ENCODE measurements at regions not wholly inside any gene's neighbourhood (a gene's known extent, or its start where the extent isn't known, plus 50 kb on each side); places are given as distances from the start of the nearest gene placed in this dataset.

DNA sequence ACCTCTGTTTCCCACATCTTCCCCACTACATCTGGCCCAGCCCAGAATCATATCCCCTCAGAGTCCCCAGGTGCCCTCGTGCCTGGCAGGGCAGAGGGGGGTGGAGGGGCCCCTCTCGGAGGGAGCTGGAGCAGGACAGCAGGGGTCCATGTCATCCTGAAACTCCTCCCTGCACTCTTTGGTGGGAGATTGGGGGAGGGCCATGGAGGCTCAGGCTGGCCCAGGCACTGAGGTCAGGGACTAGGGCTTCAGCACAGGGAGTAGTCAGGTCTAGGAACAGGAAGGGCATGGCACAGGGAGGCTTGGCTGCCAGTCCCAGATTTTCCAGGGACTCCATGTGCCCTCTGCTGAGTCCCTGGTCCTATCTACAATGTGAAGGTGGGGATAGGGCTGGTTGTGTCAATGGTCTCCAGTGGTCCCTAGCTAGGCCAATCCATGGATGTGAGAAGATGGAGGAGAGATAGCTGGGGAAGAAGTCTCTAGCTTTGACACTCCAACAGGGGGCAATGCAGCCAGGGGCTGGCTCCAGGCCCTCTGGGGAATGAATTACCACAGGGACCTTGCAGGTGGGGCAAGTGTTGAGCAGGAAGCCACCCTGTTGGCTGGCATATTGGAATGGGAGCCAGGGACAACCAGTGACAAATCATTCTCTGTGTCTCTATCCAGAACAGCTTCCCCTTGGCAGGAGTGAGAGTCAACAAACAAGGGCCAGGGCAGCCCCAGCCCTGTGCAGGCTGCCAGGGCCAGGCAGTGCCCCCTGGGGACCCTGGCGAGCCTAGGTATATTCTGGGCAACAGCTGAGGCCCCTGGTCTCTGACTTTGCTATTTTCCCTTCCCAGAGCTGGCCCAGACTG is 154.4 kb downstream of the EFNB1 start:
- Histone ChIP-seq H2AFZ (ENCODE audit: low read length) (no peak overlapping the region), H3K4me2 (ENCODE audit: low read depth, low read length) (no peak overlapping the region), H3F3A (ENCODE audit: insufficient read depth, low read length) (no peaks in the 10 kb centered on the region), H3K4me1 (ENCODE audit: low read length) (no peaks in the 10 kb centered on the region), H3K4me3 (ENCODE audit: low read length) (no peak overlapping the region), H3K27ac (ENCODE audit: low read length) (no peak overlapping the region), H3K9ac (ENCODE audit: low read length) (no peak overlapping the region), H3K9me3 (replicated peaks; ENCODE audit: insufficient read depth, low read length) (no peaks in the 10 kb centered on the region), H3K9me2 (replicated peaks; ENCODE audit: insufficient read depth, low read length) (no peaks in the 10 kb centered on the region), H4K20me1 (ENCODE audit: insufficient read depth, low read length) (no peaks in the 10 kb centered on the region), H3K27me3 (replicated peaks; ENCODE audit: insufficient read depth, low read length) (no peaks in the 10 kb centered on the region), H3K79me2 (ENCODE audit: low read length) (no peaks in the 10 kb centered on the region), H3K36me3 (replicated peaks; ENCODE audit: insufficient read depth, low read length) (no peaks in the 10 kb centered on the region)
- TF ChIP-seq, protein P1, sequence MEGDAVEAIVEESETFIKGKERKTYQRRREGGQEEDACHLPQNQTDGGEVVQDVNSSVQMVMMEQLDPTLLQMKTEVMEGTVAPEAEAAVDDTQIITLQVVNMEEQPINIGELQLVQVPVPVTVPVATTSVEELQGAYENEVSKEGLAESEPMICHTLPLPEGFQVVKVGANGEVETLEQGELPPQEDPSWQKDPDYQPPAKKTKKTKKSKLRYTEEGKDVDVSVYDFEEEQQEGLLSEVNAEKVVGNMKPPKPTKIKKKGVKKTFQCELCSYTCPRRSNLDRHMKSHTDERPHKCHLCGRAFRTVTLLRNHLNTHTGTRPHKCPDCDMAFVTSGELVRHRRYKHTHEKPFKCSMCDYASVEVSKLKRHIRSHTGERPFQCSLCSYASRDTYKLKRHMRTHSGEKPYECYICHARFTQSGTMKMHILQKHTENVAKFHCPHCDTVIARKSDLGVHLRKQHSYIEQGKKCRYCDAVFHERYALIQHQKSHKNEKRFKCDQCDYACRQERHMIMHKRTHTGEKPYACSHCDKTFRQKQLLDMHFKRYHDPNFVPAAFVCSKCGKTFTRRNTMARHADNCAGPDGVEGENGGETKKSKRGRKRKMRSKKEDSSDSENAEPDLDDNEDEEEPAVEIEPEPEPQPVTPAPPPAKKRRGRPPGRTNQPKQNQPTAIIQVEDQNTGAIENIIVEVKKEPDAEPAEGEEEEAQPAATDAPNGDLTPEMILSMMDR (IDR thresholded peaks at IDR 0.05; ENCODE audit: low read length), result no peak
- TF ChIP-seq EZH2phosphoT487 (IDR thresholded peaks at IDR 0.05; ENCODE audit: low read length) (no peak), EZH2 (optimal IDR thresholded peaks at IDR 0.05; ENCODE audit: low read depth, low read length) (no peak)
- DNase-seq, result no peak

- TF ChIP-seq, protein P1 (IDR thresholded peaks at IDR 0.05; ENCODE audit: low read length), result no peak
- TF ChIP-seq EZH2 (optimal IDR thresholded peaks at IDR 0.05; ENCODE audit: low read depth, low read length) (no peak), EZH2phosphoT487 (IDR thresholded peaks at IDR 0.05; ENCODE audit: low read length) (no peak)
- Histone ChIP-seq H3K9ac (ENCODE audit: low read length) (no peak overlapping the region), H3K4me1 (ENCODE audit: low read length) (no peaks in the 10 kb centered on the region), H4K20me1 (ENCODE audit: insufficient read depth, low read length) (no peaks in the 10 kb centered on the region), H3K4me2 (ENCODE audit: low read depth, low read length) (no peak overlapping the region), H3K9me2 (replicated peaks; ENCODE audit: insufficient read depth, low read length) (no peaks in the 10 kb centered on the region), H3K27me3 (replicated peaks; ENCODE audit: insufficient read depth, low read length) (no peaks in the 10 kb centered on the region), H3F3A (ENCODE audit: insufficient read depth, low read length) (no peaks in the 10 kb centered on the region), H3K4me3 (ENCODE audit: low read length) (no peak overlapping the region), H3K36me3 (replicated peaks; ENCODE audit: insufficient read depth, low read length) (no peaks in the 10 kb centered on the region), H3K27ac (ENCODE audit: low read length) (no peak overlapping the region), H3K9me3 (replicated peaks; ENCODE audit: insufficient read depth, low read length) (no peaks in the 10 kb centered on the region), H2AFZ (ENCODE audit: low read length) (no peak overlapping the region), H3K79me2 (ENCODE audit: low read length) (no peaks in the 10 kb centered on the region)
- DNase-seq, result no peak
Measured at GRCh38 chrX:68982476-68982875, 153.7 kb downstream of the EFNB1 start.

- Histone ChIP-seq H3K27me3 (replicated peaks; ENCODE audit: insufficient read depth, low read length) (no peaks in the 10 kb centered on the region), H3K9ac (ENCODE audit: low read length) (no peak overlapping the region), H3K9me3 (replicated peaks; ENCODE audit: insufficient read depth, low read length) (no peaks in the 10 kb centered on the region), H3K27ac (ENCODE audit: low read length) (no peak overlapping the region), H3F3A (ENCODE audit: insufficient read depth, low read length) (no peaks in the 10 kb centered on the region), H3K9me2 (replicated peaks; ENCODE audit: insufficient read depth, low read length) (no peaks in the 10 kb centered on the region), H3K4me3 (ENCODE audit: low read length) (no peak overlapping the region), H3K36me3 (replicated peaks; ENCODE audit: insufficient read depth, low read length) (no peaks in the 10 kb centered on the region), H3K79me2 (ENCODE audit: low read length) (no peaks in the 10 kb centered on the region), H3K4me2 (ENCODE audit: low read depth, low read length) (no peak overlapping the region), H3K4me1 (ENCODE audit: low read length) (no peaks in the 10 kb centered on the region), H4K20me1 (ENCODE audit: insufficient read depth, low read length) (no peaks in the 10 kb centered on the region), H2AFZ (ENCODE audit: low read length) (no peak overlapping the region)
- no peak for TF ChIP-seq EZH2phosphoT487 (IDR thresholded peaks at IDR 0.05; ENCODE audit: low read length)
- TF ChIP-seq EZH2 (optimal IDR thresholded peaks at IDR 0.05; ENCODE audit: low read depth, low read length), result no peak
- TF ChIP-seq, protein P1 (IDR thresholded peaks at IDR 0.05; ENCODE audit: low read length), result no peak
- DNase-seq, result no peak
Measured at GRCh38 chrX:68980906-68981616, 152.2 kb downstream of the EFNB1 start.

Measured in MM.1S (cell line).